Breast epithelium (tissue), 4 donors: ENCODE measurements at regions not wholly inside any gene's neighbourhood (a gene's known extent, or its start where the extent isn't known, plus 50 kb on each side); places are given as distances from the start of the nearest gene placed in this dataset.

Experiments
- DNase-seq, 2 donors: peaks; one replicate each; pipeline ENCODE4 v3.0.0-alpha.2; 2019; ENCODE audit warnings: low spot score in 2 of 2
- H3K27ac ChIP-seq, 2 donors: fragments of 200-600 bp; sonication (generic) in 1 of 2; one replicate each; pipeline ENCODE4 v1.5.1; 2016 to 2019; ENCODE audit warnings: mild to moderate bottlenecking in 1 of 2
- H3K27me3 ChIP-seq, 2 donors: fragments of 200-600 bp; sonication (generic) in 1 of 2; one replicate each; pipeline versions ENCODE4 v1.5.1 to v1.6.0; 2017 to 2019; ENCODE audit warnings: control low read depth in 1 of 2, mild to moderate bottlenecking in 1 of 2
- H3K36me3 ChIP-seq: fragments of 200-600 bp; one replicate; pipeline ENCODE4 v1.5.1; 2019
- H3K4me1 ChIP-seq, 2 donors: fragments of 200-600 bp; sonication (generic); one replicate each; pipeline ENCODE4 v1.5.1; 2016 to 2019; ENCODE audit warnings: control low read depth in 1 of 2
- H3K4me3 ChIP-seq, 3 donors: fragments of 200-600 bp; sonication (generic); 1 replicate in 2 of 3; 2 replicates in 1 of 3; pipeline ENCODE4 v1.5.1; 2016 to 2019; ENCODE audit warnings: mild to moderate bottlenecking in 3 of 3, moderate library complexity in 2 of 3
- H3K9me3 ChIP-seq, 2 donors: fragments of 200-600 bp; sonication (generic) in 1 of 2; one replicate each; pipeline ENCODE4 v1.5.1; 2016 to 2019; ENCODE audit warnings: control low read depth in 1 of 2
- POLR2A ChIP-seq: fragments of 450-650 bp; IDR thresholded peaks from one replicate; pipeline ENCODE4 v1.6.1; 2016; ENCODE audit warnings: antibody characterized with exemption, mild to moderate bottlenecking, moderate library complexity
- POLR2AphosphoS5 ChIP-seq, 3 donors: sonication (generic); formaldehyde crosslinking; IDR thresholded peaks; one replicate each; pipeline ENCODE4 v1.6.1; 2017; ENCODE audit warnings: antibody characterized with exemption in 3 of 3
- intact Hi-C: fragments of 100-400 bp; cut with DNase I; formaldehyde crosslinking; loops from one replicate; pipeline ENCODE4 v1.15.1; 2023; ENCODE audit warnings: low total_unique reads
- TF ChIP-seq, protein P1 (sequence below), 3 donors: fragments of 450-650 bp; IDR thresholded peaks; one replicate each; pipeline ENCODE4 v1.5.1; 2016 to 2017; ENCODE audit warnings: antibody characterized with exemption in 3 of 3, mild to moderate bottlenecking in 3 of 3, moderate library complexity in 3 of 3

DNA sequence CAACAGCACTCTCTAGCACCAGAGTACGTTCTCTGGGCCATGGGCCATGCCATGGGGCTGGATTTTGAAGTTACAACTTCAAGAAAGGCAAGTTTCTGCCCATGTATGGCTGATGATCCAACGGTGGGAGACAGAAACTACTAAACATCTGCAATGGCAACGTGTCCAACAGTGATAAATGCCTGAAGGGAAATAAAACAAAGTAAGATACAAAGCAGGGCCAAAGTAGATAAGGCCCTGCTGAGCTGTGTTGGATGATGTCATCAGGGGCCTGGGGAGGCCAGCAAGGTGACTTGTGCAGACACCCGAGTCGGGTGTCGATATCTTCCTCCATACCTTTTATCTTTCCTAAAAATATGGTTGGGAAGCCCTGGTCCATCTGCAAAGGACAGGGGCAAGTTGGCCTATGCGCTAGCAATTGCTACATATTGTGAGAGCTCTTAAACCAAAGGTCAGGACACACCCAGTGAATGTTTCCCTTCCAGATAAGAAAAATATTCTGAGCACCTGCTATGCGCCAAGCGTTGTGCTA is 487.2 kb downstream of the MN1 start:
- intact Hi-C loops = no loop called here
- H3K4me3 ChIP-seq = no peak overlapping the region
- no peaks in the 10 kb centered on the region for H3K9me3 ChIP-seq
- no peaks in the 10 kb centered on the region for H3K36me3 ChIP-seq
- H3K4me1 ChIP-seq = no peaks in the 10 kb centered on the region
- DNase-seq = no peak
- TF ChIP-seq POLR2AphosphoS5 (IDR thresholded peaks at IDR 0.05) (no peak), POLR2A (no peak)
- TF ChIP-seq, protein P1, sequence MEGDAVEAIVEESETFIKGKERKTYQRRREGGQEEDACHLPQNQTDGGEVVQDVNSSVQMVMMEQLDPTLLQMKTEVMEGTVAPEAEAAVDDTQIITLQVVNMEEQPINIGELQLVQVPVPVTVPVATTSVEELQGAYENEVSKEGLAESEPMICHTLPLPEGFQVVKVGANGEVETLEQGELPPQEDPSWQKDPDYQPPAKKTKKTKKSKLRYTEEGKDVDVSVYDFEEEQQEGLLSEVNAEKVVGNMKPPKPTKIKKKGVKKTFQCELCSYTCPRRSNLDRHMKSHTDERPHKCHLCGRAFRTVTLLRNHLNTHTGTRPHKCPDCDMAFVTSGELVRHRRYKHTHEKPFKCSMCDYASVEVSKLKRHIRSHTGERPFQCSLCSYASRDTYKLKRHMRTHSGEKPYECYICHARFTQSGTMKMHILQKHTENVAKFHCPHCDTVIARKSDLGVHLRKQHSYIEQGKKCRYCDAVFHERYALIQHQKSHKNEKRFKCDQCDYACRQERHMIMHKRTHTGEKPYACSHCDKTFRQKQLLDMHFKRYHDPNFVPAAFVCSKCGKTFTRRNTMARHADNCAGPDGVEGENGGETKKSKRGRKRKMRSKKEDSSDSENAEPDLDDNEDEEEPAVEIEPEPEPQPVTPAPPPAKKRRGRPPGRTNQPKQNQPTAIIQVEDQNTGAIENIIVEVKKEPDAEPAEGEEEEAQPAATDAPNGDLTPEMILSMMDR (IDR thresholded peaks at IDR 0.05) = no peak
- H3K27ac ChIP-seq = no peak overlapping the region
- H3K27me3 ChIP-seq = no peaks in the 10 kb centered on the region

DNA sequence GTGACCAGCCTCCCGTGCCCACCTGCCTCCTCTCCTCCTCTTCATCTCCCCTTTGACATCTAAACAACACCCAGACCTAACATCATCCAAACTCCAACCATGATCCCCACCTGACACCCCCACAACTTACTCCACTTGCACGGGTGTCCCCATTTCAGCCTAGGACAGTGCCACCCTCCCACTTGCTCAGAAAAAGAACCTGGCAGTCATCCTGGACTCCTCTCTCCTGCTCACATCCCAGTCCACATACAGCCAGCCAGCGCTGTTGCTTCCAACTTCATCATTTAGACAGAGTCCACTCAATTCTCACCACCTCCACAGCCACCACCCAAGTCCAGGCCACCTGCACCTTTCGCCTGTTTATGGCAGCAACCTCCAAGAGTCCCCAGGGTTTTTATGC is 485.7 kb downstream of the MN1 start:
- Histone ChIP-seq H3K4me1 (no peaks in the 10 kb centered on the region), H3K4me3 (no peak overlapping the region), H3K27ac (no peak overlapping the region), H3K27me3 (no peaks in the 10 kb centered on the region), H3K9me3 (no peaks in the 10 kb centered on the region), H3K36me3 (no peaks in the 10 kb centered on the region)
- no peak for TF ChIP-seq POLR2AphosphoS5 (IDR thresholded peaks at IDR 0.05)
- TF ChIP-seq POLR2A = no peak
- TF ChIP-seq, protein P1 (IDR thresholded peaks at IDR 0.05) = no peak
- intact Hi-C loops = no loop called here
- no peak for DNase-seq

DNA sequence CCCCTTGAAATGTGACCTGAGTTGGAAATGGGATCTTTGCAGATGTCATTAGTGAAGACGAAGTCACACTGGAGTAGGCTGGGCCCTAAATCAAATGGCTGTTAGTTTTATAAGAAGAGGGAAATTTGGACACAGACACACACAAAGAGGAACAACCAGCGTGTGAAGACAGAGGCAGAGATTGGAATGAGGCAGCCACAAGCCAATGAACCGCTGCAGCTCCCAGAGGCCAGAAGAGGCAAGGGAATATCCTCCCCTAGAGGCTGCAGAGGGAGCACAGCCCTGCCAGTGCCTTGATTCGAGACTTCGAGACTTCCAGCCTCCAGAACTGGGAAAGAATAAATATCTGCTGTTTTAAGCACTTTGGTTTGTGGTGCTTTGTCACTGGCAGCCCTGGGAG is 484.5 kb downstream of the MN1 start:
- intact Hi-C loops = no loop called here
- H3K9me3 ChIP-seq = no peaks in the 10 kb centered on the region

DNA sequence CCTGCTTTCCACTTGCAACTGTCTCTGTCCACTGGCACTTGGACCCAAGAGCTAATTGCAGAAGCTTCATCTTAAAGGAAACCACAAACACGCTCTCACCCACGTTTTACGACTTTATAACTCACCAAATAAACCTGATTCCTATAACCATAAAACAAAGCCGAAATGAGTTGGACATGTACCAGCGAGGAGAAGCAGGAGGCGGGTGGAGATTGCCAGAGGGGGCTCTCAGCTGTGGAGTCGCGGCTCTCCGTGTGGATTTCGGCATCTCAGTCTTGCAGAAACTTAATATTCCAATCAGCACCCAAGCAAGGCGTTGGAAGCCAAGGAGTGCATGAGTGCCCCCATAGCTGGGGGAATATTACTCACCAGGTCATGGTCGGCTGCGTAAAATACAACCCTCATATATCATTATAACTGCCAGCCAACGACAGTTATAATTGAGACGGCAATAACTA is 483.6 kb downstream of the MN1 start:
- no peaks in the 10 kb centered on the region for H3K4me1 ChIP-seq
- H3K36me3 ChIP-seq = no peaks in the 10 kb centered on the region
- no peak overlapping the region for H3K4me3 ChIP-seq
- intact Hi-C loops = no loop called here
- H3K27ac ChIP-seq = no peak overlapping the region
- H3K9me3 ChIP-seq = no peaks in the 10 kb centered on the region
- no peak for DNase-seq
- no peak for TF ChIP-seq POLR2AphosphoS5 (IDR thresholded peaks at IDR 0.05)
- TF ChIP-seq, protein P1 (IDR thresholded peaks at IDR 0.05) = no peak
- TF ChIP-seq POLR2A = no peak
- H3K27me3 ChIP-seq = peaks cover 0 to 12% of the 10 kb centered on the region in 2 donors

More for the DNA sequence above, 484.5 kb downstream of the MN1 start:
- Histone ChIP-seq H3K27me3 (peaks cover 0 to 5% of the 10 kb centered on the region in 2 donors), H3K27ac (no peak overlapping the region), H3K4me1 (no peaks in the 10 kb centered on the region), H3K36me3 (no peaks in the 10 kb centered on the region), H3K4me3 (no peak overlapping the region)
- DNase-seq = no peak
- TF ChIP-seq POLR2A (no peak), POLR2AphosphoS5 (IDR thresholded peaks at IDR 0.05) (no peak)
- TF ChIP-seq, protein P1 (IDR thresholded peaks at IDR 0.05) = no peak

DNA sequence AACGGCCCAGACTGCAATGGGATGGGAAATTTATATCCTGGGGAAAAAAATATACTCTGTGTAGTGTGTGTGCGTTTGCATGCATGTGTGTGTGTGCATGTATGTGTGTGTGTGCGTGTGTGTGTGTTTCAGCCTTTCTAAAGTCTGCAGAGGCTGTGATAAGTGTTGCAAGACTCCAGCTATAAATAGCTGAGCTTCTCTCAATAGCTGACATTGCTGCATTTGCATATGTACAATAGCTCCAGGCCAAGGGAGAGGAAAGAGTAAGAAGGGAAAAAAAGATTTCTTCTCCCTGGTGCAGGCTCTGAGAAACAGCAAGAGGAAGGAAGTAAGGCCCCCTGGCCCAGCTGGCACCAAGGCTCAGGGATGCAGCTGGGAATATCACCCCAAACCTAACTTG is 483.0 kb downstream of the MN1 start:
- intact Hi-C loops = no loop called here
- no peak for TF ChIP-seq POLR2AphosphoS5 (IDR thresholded peaks at IDR 0.05)
- TF ChIP-seq POLR2A = no peak
- TF ChIP-seq, protein P1 (IDR thresholded peaks at IDR 0.05) = no peak
- DNase-seq = no peak

More for the DNA sequence above, 483.0 kb downstream of the MN1 start:
- H3K36me3 ChIP-seq = no peaks in the 10 kb centered on the region
- H3K4me3 ChIP-seq = no peak overlapping the region
- no peaks in the 10 kb centered on the region for H3K4me1 ChIP-seq
- H3K9me3 ChIP-seq = no peaks in the 10 kb centered on the region
- H3K27ac ChIP-seq = no peak overlapping the region
- peaks cover 0 to 17% of the 10 kb centered on the region in 2 donors for H3K27me3 ChIP-seq
